ENCODE measurements at regions not wholly inside any gene's neighbourhood (a gene's known extent, or its start where the extent isn't known, plus 50 kb on each side); places are given as distances from the start of the nearest gene placed in this dataset.

DNA sequence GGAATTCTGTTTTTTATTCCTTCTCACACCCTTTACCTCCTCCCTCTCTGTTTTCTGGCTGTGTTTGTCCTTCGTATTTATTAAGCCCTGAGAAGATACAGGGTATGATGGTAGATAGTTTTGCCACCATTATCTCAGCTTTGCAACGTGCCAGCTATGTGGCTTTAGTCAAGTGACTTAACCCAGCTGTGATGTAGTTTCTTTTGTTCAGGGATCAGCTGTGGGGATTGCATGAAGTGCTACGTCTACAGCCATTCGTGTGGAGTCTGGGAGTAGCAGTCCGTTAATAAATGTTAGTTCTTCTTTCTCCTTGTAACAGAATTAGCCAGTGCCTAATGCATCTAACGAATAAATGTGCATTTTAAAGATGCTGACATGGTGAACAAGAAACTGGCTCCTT lies 128.4 kb downstream of the HAPSTR1 start:
- no peak for TF ChIP-seq POLR2A (IDR thresholded peaks at IDR 0.05; ENCODE audit: low read depth)
- TF ChIP-seq POLR2AphosphoS5 (IDR thresholded peaks at IDR 0.05): no peak
- TF ChIP-seq, protein P1, sequence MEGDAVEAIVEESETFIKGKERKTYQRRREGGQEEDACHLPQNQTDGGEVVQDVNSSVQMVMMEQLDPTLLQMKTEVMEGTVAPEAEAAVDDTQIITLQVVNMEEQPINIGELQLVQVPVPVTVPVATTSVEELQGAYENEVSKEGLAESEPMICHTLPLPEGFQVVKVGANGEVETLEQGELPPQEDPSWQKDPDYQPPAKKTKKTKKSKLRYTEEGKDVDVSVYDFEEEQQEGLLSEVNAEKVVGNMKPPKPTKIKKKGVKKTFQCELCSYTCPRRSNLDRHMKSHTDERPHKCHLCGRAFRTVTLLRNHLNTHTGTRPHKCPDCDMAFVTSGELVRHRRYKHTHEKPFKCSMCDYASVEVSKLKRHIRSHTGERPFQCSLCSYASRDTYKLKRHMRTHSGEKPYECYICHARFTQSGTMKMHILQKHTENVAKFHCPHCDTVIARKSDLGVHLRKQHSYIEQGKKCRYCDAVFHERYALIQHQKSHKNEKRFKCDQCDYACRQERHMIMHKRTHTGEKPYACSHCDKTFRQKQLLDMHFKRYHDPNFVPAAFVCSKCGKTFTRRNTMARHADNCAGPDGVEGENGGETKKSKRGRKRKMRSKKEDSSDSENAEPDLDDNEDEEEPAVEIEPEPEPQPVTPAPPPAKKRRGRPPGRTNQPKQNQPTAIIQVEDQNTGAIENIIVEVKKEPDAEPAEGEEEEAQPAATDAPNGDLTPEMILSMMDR (IDR thresholded peaks at IDR 0.05): no peak
- TF ChIP-seq EP300 (IDR thresholded peaks at IDR 0.05): no peak
- Histone ChIP-seq H3K36me3 (no peaks in the 10 kb centered on the region), H3K4me3 (no peak overlapping the region), H3K27ac (replicated peaks in 1 of 4) (no peak overlapping the region), H3K4me1 (no peaks in the 10 kb centered on the region), H3K9me3 (peaks cover 0 to 10% (median 0%) of the 10 kb centered on the region in 4 donors), H3K27me3 (no peaks in the 10 kb centered on the region)
- DNase-seq (ENCODE audit: extremely low spot score): no peak
- intact Hi-C loops (cut with DNase I): no loop called here
- WGBS: 32% methylated on average over 6 of the region's 6 CpGs

DNA sequence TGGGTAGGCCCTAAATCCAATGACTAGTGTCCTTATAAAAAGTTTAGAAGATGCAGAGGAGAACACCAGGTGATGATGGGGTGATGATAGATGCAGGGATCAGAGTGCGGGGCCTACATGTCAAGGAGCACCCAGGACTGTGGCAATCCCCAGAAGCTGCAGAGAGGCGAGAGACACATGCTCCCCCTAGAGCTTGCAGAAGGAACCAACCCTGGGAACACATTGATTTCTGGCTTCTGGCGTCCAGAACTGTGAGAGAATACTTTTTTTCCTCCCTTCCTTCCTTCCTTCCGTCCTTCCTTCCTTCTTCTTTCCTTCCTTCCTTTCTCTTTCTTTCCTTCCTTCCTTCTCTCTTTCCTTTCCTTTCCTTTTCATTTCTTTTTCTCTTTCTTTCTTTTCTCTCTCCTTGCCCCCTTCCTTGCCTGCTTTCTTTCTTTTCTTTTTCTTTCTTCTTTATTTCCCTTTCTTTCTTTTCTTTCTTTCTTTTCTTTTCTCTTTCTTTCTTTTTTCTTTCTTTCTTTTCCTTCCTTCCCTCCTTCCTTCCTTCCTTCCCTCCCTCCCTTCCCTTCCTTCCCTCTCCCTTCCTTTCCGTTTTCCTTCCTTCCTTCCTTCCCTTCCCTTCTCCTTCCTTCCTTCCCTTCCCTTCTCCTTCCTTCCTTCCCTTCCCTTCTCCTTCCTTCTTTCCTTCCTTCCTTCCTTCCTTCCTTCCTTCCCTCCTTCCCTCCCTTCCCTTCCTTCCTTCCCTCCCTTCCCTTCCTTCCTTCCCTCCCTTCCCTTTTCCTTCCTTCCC lies 134.3 kb downstream of the HAPSTR1 start:
- 55% methylated on average over 5 of the region's 5 CpGs for WGBS
- intact Hi-C loops (cut with DNase I): no loop called here
- TF ChIP-seq POLR2A (IDR thresholded peaks at IDR 0.05; ENCODE audit: low read depth) (no peak), POLR2AphosphoS5 (IDR thresholded peaks at IDR 0.05) (no peak), EP300 (IDR thresholded peaks at IDR 0.05) (no peak)
- TF ChIP-seq, protein P1 (IDR thresholded peaks at IDR 0.05): no peak
- DNase-seq (ENCODE audit: extremely low spot score): no peak
- no peak overlapping the region for H3K27ac ChIP-seq (replicated peaks in 1 of 4)
- no peaks in the 10 kb centered on the region for H3K36me3 ChIP-seq
- H3K4me3 ChIP-seq: no peak overlapping the region
- H3K9me3 ChIP-seq: peaks cover 0 to 10% (median 0%) of the 10 kb centered on the region in 4 donors
- peaks cover 0 to 5% (median 0%) of the 10 kb centered on the region in 4 donors for H3K27me3 ChIP-seq
- no peaks in the 10 kb centered on the region for H3K4me1 ChIP-seq

DNA sequence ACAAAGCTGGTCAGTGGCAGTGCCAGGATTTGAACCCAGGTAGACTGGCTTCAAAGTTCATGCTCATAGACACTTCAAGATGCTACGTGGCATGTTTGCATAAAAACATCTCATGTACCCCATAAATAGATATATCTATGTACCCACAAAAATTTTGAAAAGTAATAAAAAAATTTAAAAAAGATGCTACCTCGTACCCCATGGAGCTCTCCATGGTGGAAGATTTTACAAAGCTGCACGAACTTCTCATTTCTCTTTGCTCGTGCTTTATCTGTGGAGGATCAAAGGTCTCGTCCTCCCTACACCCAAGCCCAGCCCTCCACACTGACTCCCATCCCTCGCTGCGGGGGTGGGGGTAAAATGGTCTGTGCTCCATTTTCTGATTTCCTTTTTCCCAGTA lies 135.5 kb downstream of the HAPSTR1 start:
- Histone ChIP-seq H3K27me3 (peaks cover 0 to 5% (median 0%) of the 10 kb centered on the region in 4 donors), H3K36me3 (no peaks in the 10 kb centered on the region), H3K27ac (replicated peaks in 1 of 4) (no peak overlapping the region), H3K9me3 (peaks cover 0 to 10% (median 0%) of the 10 kb centered on the region in 4 donors), H3K4me1 (no peaks in the 10 kb centered on the region), H3K4me3 (no peak overlapping the region)
- WGBS: 66% methylated on average over 7 of the region's 7 CpGs
- no peak for TF ChIP-seq POLR2AphosphoS5 (IDR thresholded peaks at IDR 0.05)
- TF ChIP-seq POLR2A (IDR thresholded peaks at IDR 0.05; ENCODE audit: low read depth): no peak
- no peak for TF ChIP-seq EP300 (IDR thresholded peaks at IDR 0.05)
- TF ChIP-seq, protein P1 (IDR thresholded peaks at IDR 0.05): no peak
- no peak for DNase-seq (ENCODE audit: extremely low spot score)
- intact Hi-C loops (cut with DNase I): no loop called here

DNA sequence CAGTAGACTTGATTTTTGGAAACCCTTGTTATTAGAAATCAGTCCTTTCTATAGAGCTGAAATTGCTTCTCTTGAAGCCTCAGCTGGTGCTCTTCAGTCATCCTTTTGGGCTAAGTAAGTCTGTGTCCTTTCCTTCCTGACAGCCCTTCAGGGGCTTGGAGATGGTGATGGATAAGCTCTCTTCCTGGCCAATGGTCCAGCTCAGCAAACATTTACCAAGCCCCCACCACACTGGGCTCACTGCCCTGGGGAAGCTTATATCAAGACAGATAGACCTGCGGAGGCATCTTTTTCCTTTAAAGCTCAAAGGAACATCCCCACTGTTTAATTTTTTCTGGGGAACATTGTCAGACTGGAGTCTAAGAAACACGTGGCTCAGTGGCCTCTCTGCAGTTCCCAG lies 139.6 kb downstream of the HAPSTR1 start:
- Histone ChIP-seq H3K9me3 (no peaks in the 10 kb centered on the region), H3K27ac (replicated peaks in 1 of 4) (no peak overlapping the region), H3K27me3 (peaks cover 0 to 5% (median 0%) of the 10 kb centered on the region in 4 donors), H3K36me3 (no peaks in the 10 kb centered on the region), H3K4me3 (no peak overlapping the region), H3K4me1 (no peaks in the 10 kb centered on the region)
- intact Hi-C loops (cut with DNase I): loop anchor here (10.0 kb wide), 1 partner anchor 56 kb away; no protein-coding TSS in a partner anchor
- no peak for DNase-seq (ENCODE audit: extremely low spot score)
- 40% methylated on average over 2 of the region's 2 CpGs for WGBS
- no peak for TF ChIP-seq POLR2AphosphoS5 (IDR thresholded peaks at IDR 0.05)
- TF ChIP-seq, protein P1 (IDR thresholded peaks at IDR 0.05): no peak
